HG03135 (cell line): ENCODE measurements at regions not wholly inside any gene's neighbourhood (a gene's known extent, or its start where the extent isn't known, plus 50 kb on each side); places are given as distances from the start of the nearest gene placed in this dataset.

Source experiments
- ATAC-seq: cut with Tn5 transposase; IDR thresholded peaks from one replicate; pipeline ENCODE4 v1.9.1; 2021; ENCODE audit warnings: mild to moderate bottlenecking, moderate library complexity; ENCODE audit not compliant: unreplicated experiment

DNA sequence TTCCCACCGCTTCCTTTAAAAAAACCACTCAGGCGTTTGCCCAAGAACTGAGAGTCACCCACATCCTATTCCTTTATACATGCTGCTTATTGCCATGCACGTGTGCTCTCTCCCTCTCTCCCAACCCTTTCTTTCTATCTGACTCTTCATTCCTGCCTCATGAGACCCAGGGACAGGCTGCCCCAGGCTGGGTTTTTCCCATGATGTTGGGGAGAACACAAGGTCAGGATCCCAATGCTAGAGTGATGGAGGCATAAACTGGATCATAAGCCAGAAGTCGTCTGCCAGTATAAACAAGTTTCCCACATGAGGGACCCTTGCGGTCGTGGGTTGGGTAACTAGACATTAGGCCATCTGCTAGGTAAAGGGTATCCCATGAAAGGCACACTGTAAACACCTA, 64.9 kb downstream of the CD2 start:
- ATAC-seq, result no peak

DNA sequence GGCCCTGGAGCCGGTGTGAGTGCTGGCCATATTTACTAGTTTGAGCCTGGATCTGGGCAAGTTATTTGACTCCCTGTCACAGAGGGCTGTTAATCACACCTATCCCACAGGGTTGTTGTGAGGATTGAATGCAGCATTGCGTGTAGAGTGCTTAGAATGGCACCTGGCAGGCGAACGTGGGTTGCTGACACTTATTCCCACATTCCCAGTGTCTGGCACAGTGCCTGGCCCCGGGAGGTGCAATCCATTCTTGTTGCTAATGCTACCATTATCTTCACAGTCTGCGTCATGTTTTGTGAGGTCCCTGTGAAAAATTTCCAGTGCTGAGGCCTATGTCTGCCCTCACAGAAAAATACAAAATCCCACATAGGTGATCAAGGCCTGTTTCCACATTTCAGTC, 66.1 kb downstream of the CD2 start:
- no peak for ATAC-seq

DNA sequence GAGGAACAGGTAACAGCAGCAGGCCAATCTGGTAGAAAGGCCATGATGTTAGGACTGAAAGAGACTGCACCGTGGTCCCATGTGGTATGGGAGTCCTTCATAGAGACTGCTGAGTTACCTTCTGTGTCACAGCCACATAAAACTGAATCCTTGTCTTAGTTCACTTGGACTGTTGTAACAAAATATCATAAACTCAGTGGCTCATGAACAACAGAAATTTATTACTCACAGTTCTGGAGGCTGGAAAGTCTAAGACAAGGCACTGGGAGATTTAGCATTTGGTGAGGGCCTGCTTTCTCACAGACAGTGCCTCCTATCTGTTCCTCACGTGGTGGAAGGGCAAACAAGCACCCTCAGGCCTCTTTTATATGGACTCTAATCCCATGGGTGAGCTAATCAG, 67.5 kb downstream of the CD2 start:
- no peak for ATAC-seq

DNA sequence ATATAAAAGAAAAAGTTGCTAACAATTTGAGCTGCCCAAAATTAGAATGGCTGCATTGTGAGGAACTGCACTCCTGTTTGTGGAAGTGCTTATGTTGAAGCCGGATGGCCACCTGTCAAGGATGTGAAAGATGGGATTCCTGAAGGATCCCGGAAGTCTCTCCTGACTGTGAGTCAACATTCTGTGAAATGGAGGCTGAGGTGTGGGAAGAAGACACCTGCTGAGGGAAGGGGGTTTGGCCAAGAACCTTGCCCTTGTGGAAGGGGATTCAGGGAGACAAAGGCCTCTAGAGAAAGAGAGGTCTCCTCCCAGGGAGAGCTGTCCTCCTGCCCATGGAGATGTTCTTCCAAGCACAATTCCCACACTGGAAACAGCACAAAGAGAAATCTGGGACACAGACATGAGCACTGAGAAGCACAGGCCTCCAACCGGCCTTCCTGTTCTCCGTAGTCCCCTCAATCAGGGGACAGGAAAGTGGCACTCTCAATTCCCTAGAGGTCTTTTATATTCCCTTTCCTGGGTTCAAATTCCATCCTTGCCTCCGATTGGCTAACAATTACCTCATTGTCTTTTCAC, 70.5 kb downstream of the CD2 start:
- ATAC-seq, result no peak

DNA sequence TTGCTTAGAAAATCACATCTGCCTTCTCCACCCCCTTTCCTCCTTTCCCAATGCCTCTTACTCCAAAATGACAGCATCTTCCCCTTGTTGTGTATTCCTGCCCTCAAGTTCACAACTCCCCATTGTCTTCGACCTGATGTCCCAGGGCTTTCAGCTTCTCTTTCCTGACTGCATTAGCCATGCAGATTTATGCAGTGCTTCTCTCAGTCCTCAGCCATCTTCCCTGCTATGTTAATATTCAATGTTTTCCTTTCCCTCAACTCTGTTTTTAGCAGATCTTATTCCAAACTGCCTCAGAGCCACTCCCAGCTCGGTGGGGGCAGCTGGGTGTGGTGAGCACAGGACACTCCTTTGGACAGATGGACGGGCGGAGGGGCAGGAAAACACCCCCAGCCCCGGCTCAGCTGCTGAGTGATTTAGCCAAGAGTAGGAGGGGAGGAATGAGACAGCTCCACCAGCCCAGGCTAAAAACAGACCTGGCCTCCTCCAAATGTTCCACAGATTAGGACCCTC, 71.0 kb downstream of the CD2 start:
- ATAC-seq, result no peak

DNA sequence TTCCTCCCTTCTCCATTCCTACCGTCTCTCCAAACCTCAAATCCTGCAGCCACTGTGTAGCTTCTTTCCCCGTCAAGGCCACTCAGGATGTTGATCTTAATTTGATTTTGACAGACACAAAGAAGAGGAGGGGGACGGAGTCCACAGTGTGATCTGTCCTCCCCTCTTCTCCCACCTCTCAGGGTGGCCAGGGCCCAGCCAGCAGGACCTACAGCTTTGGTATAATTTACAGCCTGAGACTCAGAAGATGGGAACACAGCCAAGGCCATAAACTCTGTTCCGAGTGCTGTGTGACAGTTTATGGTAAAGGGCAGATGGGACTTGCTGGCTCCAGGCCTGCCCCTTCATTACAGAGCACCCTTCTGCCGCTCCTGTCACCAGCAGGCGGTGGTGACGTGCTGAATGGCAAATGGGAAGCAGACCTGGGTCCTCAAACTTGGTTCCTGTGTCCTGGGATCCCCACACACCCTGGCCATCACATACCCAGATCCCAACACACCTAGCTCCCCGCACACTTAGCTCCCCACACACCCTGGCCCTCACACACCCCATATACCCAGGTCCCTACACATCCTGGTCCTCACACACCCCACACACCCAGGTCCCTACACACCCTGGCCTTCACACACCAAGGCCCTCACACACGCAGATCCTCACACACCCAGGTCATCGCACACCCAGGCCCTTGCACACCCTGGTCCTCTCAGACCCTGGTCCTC, 71.6 kb downstream of the CD2 start:
- ATAC-seq, result no peak

DNA sequence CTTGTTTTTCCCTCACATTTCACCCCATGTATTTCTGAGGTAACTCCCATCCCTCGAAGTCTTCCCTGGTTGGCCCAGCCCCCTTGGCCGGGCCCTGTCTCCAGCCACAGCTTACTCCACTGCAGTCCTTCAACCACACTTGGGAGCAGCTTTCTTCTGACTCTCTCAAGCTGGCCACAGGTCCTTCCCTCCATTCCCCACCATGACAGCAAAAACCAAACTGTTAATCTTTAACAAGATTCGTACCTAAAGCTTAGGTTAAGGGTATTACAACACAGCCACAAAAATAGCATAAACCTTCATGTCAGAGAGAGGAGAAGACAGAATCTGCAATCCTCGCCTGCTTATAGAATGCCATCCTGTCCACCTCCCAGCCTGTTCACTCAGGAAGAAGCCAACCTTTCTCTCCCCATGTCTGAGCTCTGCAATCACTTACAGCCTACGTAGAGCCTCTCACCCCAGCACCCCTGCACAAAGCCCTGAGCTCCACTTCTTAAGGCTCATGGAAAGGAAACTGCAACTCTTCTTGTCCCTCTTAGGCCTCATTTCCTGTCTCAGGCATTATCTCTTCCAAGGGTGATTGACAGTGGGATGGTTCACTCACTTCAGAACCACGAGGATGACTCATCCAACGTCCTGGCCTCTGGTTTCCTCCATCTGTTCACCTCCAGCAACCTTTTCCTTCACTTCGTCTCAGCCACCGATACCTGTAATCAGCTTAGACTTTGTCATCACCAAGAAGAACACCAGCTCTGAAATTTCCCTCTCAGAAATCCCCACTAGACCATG, 72.8 kb downstream of the CD2 start:
- peak; percentile 86 for ATAC-seq

DNA sequence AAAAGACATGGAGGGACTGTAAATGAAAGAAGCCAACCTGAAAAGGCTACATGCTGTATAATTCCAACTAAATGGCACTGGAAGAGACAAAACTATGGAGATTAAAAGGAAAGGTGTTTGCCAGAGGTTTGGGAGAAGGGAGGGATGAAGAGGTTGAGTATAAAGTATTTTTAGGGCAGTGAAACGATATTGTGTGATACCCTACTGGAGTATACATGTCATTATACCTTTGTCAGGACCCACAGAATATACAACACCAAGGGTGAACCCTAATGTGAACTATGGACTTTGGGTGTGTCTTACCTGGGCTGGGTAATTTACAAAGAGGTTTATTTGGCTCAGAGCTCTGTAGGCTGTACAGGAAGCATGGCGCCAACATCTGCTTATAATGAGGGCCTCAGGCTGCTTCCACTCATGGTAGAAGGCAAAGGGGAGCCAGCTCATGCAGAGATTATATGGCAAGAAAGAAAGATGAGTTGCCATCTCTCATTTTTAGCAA, 73.4 kb downstream of the CD2 start:
- no peak for ATAC-seq

DNA sequence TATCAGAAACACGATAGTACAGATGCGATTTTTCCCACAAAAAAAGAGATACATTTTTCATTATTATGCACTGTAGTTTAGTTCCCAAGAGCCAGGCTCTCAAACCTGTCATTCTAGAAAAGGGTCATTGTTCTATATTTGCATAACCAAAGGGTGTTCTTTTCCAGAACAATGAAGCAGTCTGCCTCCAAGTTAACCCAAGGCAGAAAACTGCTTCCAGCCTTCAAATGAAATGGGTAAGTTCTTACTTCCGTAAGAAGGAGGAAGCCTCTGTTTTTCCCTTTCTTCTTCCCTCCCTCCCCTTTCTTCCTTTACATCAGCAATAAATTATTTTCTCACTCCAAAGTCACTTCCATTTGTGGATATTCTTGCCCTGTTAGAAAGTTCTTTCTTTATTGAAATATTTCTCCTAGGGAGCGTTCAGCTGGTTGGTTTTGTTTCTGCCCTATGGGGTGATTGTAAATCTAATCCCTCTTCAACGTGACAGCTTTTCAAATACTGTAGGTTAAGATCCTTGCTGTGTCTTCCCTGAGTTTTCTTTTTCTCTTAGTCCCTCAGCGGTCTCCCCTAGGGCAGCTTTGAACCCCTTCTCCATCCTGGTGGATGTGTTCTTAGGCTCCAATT, 77.3 kb upstream of the PTGFRN start:
- ATAC-seq, result no peak

DNA sequence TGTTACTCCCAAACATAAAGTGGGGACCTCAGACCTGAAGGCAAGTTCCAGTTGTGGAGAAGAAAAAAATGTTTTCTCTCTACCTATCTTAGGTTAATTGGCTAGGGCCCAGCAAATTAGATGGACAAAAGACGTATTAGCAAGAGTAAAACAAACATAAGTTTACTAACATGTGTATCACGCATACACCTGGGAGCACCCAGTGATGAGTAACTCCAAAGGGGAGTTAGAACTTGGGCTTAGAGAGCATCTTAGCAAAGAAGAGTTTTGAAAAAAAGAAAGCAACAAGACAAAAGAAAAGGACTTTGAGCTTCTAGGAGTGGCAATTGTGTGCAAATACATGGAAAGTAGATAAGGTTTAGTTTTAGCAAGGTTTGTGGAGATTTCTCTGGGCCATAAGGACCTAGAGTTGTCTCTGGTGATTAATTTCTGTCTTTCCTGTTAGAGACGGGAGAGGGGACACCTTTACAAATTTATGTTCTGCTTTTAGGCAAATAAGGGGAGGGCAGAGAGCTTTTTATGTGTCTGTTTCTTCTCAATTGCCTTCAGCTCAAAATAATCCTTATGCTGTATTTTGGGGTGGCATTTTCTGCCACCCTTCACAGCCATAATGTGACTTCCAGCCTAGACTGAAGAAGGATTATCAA, 76.7 kb upstream of the PTGFRN start:
- no peak for ATAC-seq

DNA sequence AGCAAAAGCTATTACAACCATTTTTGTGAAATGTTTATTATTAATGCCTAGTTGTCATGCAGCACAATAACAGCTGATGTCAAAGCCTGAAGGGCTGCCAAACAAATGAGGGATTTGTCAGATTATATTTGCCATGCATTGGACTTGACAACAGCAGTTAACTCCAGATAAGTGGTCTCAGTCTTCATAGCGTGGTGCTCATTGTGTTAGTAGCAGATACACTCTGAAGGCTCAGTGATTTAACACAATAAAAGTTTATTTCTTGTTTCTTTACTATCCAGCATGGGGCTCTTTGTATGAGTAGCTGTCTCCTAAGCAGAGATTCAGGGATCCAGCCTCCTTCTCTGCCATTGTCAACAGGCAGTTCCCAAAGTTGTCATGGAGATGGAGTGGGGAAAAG, 76.0 kb upstream of the PTGFRN start:
- ATAC-seq, result no peak

DNA sequence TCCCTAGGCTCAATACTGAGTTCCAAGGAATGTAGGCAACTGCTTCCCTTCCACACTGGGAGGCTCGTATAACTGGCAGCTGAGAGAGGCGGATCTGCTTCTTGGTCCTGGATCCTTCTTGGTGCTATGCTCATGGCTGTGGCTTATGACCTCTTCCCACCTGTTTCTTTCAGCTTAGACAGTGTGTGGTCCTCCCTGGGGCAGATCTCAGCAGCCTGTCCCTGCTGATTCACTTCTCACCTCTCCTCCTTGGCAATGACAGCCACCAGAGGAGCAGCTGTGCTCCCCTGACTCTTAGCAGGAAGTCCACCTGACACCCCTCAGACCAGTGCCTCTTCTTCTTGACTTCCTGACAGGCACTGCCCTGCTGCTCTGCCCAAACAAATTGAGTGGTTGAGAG, 75.1 kb upstream of the PTGFRN start:
- no peak for ATAC-seq

DNA sequence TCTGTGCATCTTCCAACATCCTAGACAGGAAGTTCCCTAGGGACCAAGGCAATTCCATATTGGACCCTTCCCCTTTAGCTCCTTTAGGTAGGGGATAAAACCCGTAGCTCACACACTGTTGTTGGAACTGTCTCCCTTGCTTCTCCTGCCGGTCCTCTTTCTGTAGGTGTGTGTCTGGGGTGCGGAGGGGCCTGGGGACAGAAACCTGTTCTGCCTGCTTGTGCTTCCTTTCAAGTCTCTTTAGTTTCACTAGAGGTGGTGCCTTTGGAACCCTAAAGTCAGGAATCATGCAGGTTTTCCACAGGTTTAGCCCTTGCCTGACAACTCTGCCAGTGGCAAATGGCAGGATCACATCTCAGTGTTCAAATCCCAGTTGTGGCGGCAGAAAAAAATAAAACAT, 74.6 kb upstream of the PTGFRN start:
- no peak for ATAC-seq

DNA sequence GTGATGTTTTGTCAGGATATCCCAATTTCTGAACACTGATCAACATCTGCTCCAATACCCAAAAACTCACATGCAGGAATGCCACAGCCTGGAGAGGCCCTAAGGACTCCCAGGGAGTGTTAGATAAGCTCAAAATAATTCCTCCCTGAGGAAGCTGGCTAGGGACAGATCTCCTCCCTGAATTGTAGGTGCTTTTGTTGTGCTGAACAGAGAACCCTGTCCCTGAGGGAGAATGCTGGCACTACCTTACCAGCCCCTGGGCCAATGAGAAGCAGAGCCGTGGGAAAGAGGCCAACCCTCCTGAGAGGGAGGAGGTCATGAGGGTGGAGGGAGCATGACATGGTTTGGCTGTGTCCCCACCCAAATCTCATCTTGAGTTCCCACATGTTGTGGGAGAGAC, 73.6 kb upstream of the PTGFRN start:
- no peak for ATAC-seq

DNA sequence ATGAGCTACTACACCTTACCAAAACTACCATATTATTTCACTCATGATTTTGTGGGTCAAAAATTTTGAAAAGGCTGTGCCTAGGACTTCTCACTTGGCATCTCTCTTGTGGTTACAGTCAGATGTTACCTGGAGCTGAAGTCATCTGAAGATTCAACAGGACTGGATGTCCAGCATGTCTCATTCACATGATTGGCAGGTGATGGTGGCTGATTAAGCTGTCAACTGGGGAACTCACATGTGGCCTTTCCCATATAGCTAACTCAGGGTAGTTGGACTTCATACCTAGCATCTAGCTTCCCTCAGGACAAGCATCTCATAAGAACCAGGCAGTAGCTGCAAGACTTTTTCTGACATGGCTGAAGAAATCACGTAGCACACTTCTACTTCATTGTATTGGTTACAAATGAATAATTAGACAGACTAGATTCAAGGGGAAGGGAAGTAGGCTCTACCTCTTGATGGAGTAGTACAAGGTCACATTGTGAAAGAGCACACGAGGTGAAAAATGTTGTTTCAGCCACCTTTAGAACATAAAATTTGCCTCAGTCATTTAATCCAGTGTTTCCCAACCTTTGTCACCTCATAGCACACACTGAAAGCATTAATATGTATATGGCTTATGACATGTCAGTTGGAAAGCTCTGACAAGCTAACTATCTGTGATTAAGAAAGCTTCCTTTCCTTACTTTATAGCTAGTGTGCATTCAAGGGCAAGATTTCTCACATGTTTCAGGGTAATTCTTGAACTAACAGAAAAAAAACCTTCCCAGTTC, 68.0 kb upstream of the PTGFRN start:
- ATAC-seq, result no peak

DNA sequence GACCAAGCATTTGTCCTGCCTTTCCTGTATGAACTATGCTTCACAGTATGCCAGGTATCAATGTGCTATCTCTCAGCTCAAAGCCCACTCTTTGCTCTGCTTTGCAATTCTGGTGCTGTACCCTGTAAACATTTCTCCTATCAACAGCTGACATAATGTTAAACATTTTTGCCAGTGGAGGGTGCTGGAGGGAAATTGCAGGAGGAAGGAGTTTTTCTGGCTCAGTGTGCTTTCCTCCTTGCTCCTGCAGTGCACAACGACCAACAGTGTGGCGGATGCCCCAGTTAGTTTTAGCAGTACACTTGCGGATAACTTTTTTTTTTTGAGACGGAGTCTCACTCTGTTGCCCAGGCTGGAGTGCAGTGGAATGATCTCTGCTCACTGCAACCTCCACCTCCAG, 67.1 kb upstream of the PTGFRN start:
- no peak for ATAC-seq

DNA sequence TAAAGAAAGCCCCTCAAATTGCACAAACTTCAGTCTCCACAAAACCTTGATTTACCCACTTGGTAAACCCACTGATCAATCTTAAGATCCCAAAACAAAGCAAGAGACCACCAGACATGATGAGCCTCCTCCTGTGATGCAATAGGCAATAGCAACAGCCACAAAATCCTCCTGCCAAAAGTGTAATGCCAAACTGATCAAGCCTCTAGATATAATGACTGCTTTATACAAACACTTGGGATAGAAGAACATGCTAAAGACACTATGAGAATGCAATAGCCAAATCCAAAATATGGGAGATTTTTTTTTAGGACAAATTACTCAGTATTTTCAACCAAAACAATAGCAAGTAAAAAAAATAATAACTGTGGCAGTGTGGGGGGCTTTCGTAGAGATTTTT, 64.9 kb upstream of the PTGFRN start:
- ATAC-seq, result no peak

DNA sequence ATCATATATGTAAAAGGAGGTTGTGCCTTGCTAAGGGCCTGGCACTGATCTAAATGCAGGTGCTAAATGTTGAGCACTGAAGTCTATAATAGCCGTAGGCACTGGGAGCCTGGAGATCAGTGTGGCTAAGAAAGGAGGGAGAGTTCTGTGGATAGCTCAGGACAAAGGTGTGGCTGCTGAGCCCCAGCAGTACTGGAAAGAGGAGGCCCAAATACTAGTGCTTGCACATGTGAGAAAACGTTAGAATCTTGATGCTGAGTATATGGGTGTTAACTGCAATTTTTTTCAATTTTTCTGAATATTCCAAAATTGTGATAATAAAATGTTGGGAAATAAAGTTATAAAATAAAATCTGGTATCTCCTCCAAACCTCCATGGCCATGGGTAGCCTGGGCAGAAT, 62.5 kb upstream of the PTGFRN start:
- ATAC-seq, result no peak

DNA sequence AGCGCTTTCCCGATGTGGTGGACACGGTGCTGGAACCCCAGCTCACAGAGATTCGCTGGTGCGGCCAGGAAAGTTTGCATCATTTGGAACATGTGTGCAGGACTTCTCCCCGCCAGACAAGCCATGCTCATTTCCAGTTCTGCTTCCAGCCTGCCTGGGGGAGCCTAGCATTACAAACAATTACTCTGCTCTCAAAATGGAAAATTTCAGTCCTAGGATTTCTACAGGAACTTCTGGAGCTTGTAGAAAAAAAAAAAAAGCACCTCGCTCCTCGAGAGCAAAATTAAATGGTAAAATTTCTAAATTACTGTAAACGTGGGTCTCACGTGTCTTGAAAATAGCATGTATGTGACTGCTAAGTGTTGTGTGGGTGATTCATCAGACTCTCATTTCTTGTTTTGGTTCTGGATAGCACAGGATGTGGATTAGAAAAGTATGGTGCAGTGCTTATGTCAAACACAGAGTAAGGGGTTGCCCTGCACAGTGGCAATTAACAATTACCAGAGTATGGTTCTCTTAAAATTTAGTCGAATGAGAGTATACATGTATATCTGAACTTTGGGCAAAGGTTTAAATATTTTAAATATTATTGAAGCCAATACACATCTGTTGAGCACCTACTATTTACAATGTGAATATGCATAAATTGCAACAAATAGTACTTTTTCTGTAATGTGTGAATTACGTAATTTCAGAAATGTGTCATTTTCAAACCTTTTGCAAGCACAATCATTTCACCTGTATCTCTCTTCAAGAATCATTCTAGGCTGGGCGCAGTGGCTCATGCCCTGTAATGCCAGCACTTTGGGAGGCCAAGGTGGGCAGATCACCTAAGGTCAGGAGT, 61.8 kb upstream of the PTGFRN start:
- ATAC-seq, result no peak
